GM12878 (cell line): ENCODE measurements at regions not wholly inside any gene's neighbourhood (a gene's known extent, or its start where the extent isn't known, plus 50 kb on each side); places are given as distances from the start of the nearest gene placed in this dataset.

Experiments used
- ATAC-seq: fragments of 200-7000 bp; cut with Tn5 transposase; 3 replicates; pipeline ENCODE4 v1.9.1; 2020; ENCODE audit warnings: mild to moderate bottlenecking, moderate library complexity
- BruUV-seq: library from RNA; stranded (reverse); fragments of 400-500 nt; replicated peaks from 2 replicates; lab custom pipeline; 2021; lab: Mats Ljungman, UMichigan
- CTCF ChIA-PET: fragments of 300-600 bp; sonication (Branson Sonifier 250); formaldehyde crosslinking; extraction: SDS; loops from one replicate; lab custom pipeline; 2021; ENCODE audit warnings: inconsistent platforms; lab: Yijun Ruan, JAX
- POLR2A ChIA-PET: fragments of 350-600 bp; formaldehyde crosslinking; extraction: SDS; loops from one replicate; lab custom pipeline; 2021; ENCODE audit warnings: inconsistent platforms; lab: Charles Lee
- RAD21 ChIA-PET: fragments of 300-600 bp; sonication (Branson Sonifier 250); formaldehyde crosslinking; loops from one replicate; lab custom pipeline; 2023; ENCODE audit warnings: antibody characterized with exemption; ENCODE audit not compliant: unreplicated experiment; lab: Charles Lee
- SMC1A ChIA-PET: fragments of 300-600 bp; sonication (Branson Sonifier 250); formaldehyde crosslinking; loops from one replicate; lab custom pipeline; 2023; ENCODE audit not compliant: unreplicated experiment, uncharacterized antibody; lab: Charles Lee
- DNase-seq: peaks from one replicate; pipeline ENCODE4 v3.0.0-alpha.2; 2011; ENCODE audit warnings: low read depth, low spot score
- FAIRE-seq: peaks from 3 replicates; lab custom pipeline; 2011; peaks lifted over from hg19 to GRCh38; lab: Jason Lieb, UNC
- H2AFZ ChIP-seq: 2 replicates; pipeline ENCODE4 v1.6.0; 2011; ENCODE audit warnings: low read depth, low read length, control low read depth; ENCODE audit not compliant: control insufficient read depth
- H3K27ac ChIP-seq: 2 replicates; pipeline ENCODE4 v1.5.1; 2011; ENCODE audit warnings: control low read depth; ENCODE audit not compliant: control insufficient read depth, insufficient read depth
- H3K27me3 ChIP-seq, 2 experiments: replicated peaks in 1 of 2; 2 replicates each; pipeline versions ENCODE4 v1.6.0 to v1.6.1; 2011; ENCODE audit warnings: low read length in 1 of 2; ENCODE audit not compliant: control insufficient read depth in 2 of 2, insufficient read depth in 2 of 2
- H3K36me3 ChIP-seq, 2 experiments: 2 replicates each; pipeline ENCODE4 v1.5.1; 2011; ENCODE audit warnings: low read length in 1 of 2; ENCODE audit not compliant: control insufficient read depth in 2 of 2, insufficient read depth in 2 of 2
- H3K4me1 ChIP-seq: 2 replicates; pipeline ENCODE4 v1.6.1; 2011; ENCODE audit warnings: mild to moderate bottlenecking, low read length, moderate library complexity, mixed read lengths; ENCODE audit not compliant: control insufficient read depth, insufficient read depth
- H3K4me2 ChIP-seq: 2 replicates; pipeline ENCODE4 v1.6.0; 2011; ENCODE audit warnings: control low read depth; ENCODE audit not compliant: control insufficient read depth, insufficient read depth
- H3K4me3 ChIP-seq: fragments of 200-600 bp; sonication (generic); 2 replicates; pipeline ENCODE4 v1.5.1; 2016
- H3K79me2 ChIP-seq: 2 replicates; pipeline ENCODE4 v1.6.0; 2011; ENCODE audit warnings: low read length; ENCODE audit not compliant: control insufficient read depth, insufficient read depth
- H3K9ac ChIP-seq: 2 replicates; pipeline ENCODE4 v1.8.0; 2011; ENCODE audit warnings: low read length, control low read depth, mixed read lengths; ENCODE audit not compliant: control insufficient read depth, insufficient read depth
- H3K9me3 ChIP-seq: replicated peaks from 3 replicates; pipeline ENCODE4 v1.5.1; 2011; ENCODE audit warnings: mild to moderate bottlenecking, low read length; ENCODE audit not compliant: control insufficient read depth, insufficient read depth
- H4K20me1 ChIP-seq: 2 replicates; pipeline ENCODE4 v1.6.0; 2011; ENCODE audit not compliant: control insufficient read depth, insufficient read depth
- ATF2 ChIP-seq: IDR thresholded peaks from 2 replicates; pipeline ENCODE4 v1.6.1; 2012; ENCODE audit warnings: low read length, inconsistent platforms
- CBX5 ChIP-seq: sonication (generic); IDR thresholded peaks from 2 replicates; pipeline ENCODE4 v1.6.1; 2016; ENCODE audit warnings: low read depth, moderate library complexity, mild to moderate bottlenecking, inconsistent platforms
- E2F4 ChIP-seq: IDR thresholded peaks from 2 replicates; pipeline ENCODE4 v1.6.1; 2012; ENCODE audit warnings: low read depth, low read length, improper control_type of control experiment
- EED ChIP-seq: sonication (generic); IDR thresholded peaks from 2 replicates; pipeline ENCODE4 v1.6.1; 2016; ENCODE audit warnings: antibody characterized with exemption, low read depth
- GATAD2B ChIP-seq: fragments of 450-650 bp; conservative IDR thresholded peaks from 2 replicates; pipeline ENCODE4 v1.6.1; 2017; ENCODE audit warnings: low read depth, mild to moderate bottlenecking, moderate library complexity
- IKZF2 ChIP-seq, 2 experiments: fragments of 450-650 bp; IDR thresholded peaks; 2 replicates each; pipeline ENCODE4 v1.6.1; 2017; ENCODE audit warnings: mild to moderate bottlenecking in 2 of 2, moderate library complexity in 2 of 2
- KDM1A ChIP-seq: fragments of 200-600 bp; sonication (generic); IDR thresholded peaks from 2 replicates; pipeline ENCODE4 v1.6.1; 2016; ENCODE audit warnings: borderline replicate concordance
- NR2C1 ChIP-seq: fragments of 450-650 bp; IDR thresholded peaks from 2 replicates; pipeline ENCODE4 v1.6.1; 2017; ENCODE audit warnings: antibody characterized with exemption, mild to moderate bottlenecking, moderate library complexity
- PML ChIP-seq: IDR thresholded peaks from 2 replicates; pipeline ENCODE4 v1.6.1; 2012; ENCODE audit warnings: low read length, inconsistent platforms
- RAD21 ChIP-seq: IDR thresholded peaks from 2 replicates; pipeline ENCODE4 v1.6.1; 2011; ENCODE audit warnings: mild to moderate bottlenecking, low read depth, low read length, moderate library complexity; ENCODE audit not compliant: insufficient read depth
- RBBP5 ChIP-seq: fragments of 200-600 bp; sonication (generic); conservative IDR thresholded peaks from 2 replicates; pipeline ENCODE4 v1.6.1; 2016
- SMAD1 ChIP-seq: fragments of 450-650 bp; IDR thresholded peaks from 2 replicates; pipeline ENCODE4 v1.6.1; 2018; ENCODE audit warnings: mild to moderate bottlenecking, low read depth; ENCODE audit not compliant: partially characterized antibody
- SMARCA5 ChIP-seq: fragments of 450-650 bp; IDR thresholded peaks from 2 replicates; pipeline ENCODE4 v1.6.1; 2017; ENCODE audit warnings: mild to moderate bottlenecking
- TCF12 ChIP-seq: IDR thresholded peaks from 2 replicates; pipeline ENCODE4 v1.6.1; 2011; ENCODE audit warnings: low read depth, mild to moderate bottlenecking, low read length
- USF1 ChIP-seq: IDR thresholded peaks from 2 replicates; pipeline ENCODE4 v1.6.1; 2011; ENCODE audit warnings: borderline replicate concordance, low read depth, mild to moderate bottlenecking, moderate library complexity, mixed read lengths, low read length; ENCODE audit not compliant: insufficient read depth; ENCODE audit errors: extremely low read length
- ZBTB11 ChIP-seq: fragments of 450-650 bp; formaldehyde crosslinking; IDR thresholded peaks from 2 replicates; pipeline ENCODE4 v1.5.0; 2022; ENCODE audit warnings: mild to moderate bottlenecking, missing genetic modification characterization
- in situ Hi-C: fragments of 300-500 bp; cut with MboI; formaldehyde crosslinking; loops from 9 replicates; pipeline ENCODE4 v1.14.3; 2018; ENCODE audit warnings: mixed read lengths
- intact Hi-C: fragments of 100-400 bp; cut with micrococcal nuclease; formaldehyde crosslinking; loops from one replicate; pipeline ENCODE4 v1.14.2; 2022; ENCODE audit not compliant: unreplicated experiment

GRCh38 chr5:28737682-28738081 is 1699.3 kb upstream of the CDH9 start (continued):
- TF ChIP-seq E2F4 (no peak), RBBP5 (no peak), SMARCA5 (no peak), TCF12 (no peak), NR2C1 (no peak), IKZF2 (IDR thresholded peaks at IDR 0.05) (no peak), CBX5 (no peak), KDM1A (no peak)

GRCh38 chr5:28737222-28737621 is 1698.8 kb upstream of the CDH9 start:
- H3K36me3 ChIP-seq, result no peaks in the 10 kb centered on the region
- no peak overlapping the region for H3K27ac ChIP-seq
- no peak overlapping the region for H3K4me2 ChIP-seq
- no peak overlapping the region for H2AFZ ChIP-seq
- ChIA-PET RAD21 (interaction anchor here (0.6 kb wide), 1 partner anchor 392 kb away, joined by 3 read pairs; no protein-coding TSS in a partner anchor), SMC1A (no interaction called here), POLR2A (no interaction called here), CTCF (no interaction called here)
- H3K4me1 ChIP-seq, result no peaks in the 10 kb centered on the region
- no peaks in the 10 kb centered on the region for H3K9me3 ChIP-seq
- intact Hi-C loops (no loop called here), in situ Hi-C loops (no loop called here)
- no peaks in the 10 kb centered on the region for H3K27me3 ChIP-seq
- H4K20me1 ChIP-seq, result no peaks in the 10 kb centered on the region
- DNase-seq (no peak), FAIRE-seq (no peak), ATAC-seq (no peak)
- no peaks in the 10 kb centered on the region for H3K79me2 ChIP-seq
- H3K4me3 ChIP-seq, result no peak overlapping the region
- BruUV-seq, result no TSS peak
- no peak overlapping the region for H3K9ac ChIP-seq
- TF ChIP-seq USF1 (no peak), SMAD1 (no peak), RAD21 (no peak), PML (no peak), EED (no peak), ZBTB11 (CRISPR knock-in tag) (no peak), GATAD2B (no peak), ATF2 (no peak)
